D341Med (cell line): ENCODE measurements at regions not wholly inside any gene's neighbourhood (a gene's known extent, or its start where the extent isn't known, plus 50 kb on each side); places are given as distances from the start of the nearest gene placed in this dataset.

Source experiments
- DNase-seq: peaks from one replicate; pipeline ENCODE4 v3.0.0; 2012; ENCODE audit warnings: low spot score

DNA sequence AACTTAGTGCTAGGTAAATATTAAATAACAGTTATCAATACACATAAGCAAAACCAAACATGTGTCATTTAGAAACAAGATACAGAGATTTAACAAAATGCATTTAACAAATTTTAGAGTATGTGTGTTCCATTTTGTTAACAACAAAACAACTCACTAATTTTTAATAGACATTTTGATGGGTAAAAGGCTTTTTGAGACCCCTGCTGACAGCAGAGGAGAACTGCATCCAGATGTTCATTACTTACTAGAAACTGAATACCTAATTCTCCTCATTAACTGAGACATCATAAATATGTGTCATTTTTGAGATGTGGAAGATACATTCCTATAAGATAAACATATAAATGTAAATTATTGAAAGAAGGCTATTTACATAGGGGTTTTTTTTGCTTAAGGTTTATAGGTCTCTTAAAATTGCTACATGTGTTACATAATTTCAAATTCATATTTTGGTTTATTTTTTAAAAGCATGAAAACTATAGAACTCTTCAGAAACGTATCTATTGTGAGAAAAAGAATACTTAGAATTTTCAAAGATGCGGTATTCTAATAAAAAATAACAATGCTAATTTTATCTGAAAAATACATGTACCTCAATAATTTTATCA lies 1009.8 kb downstream of the TUSC7 start:
- DNase-seq = peak; percentile 45

DNA sequence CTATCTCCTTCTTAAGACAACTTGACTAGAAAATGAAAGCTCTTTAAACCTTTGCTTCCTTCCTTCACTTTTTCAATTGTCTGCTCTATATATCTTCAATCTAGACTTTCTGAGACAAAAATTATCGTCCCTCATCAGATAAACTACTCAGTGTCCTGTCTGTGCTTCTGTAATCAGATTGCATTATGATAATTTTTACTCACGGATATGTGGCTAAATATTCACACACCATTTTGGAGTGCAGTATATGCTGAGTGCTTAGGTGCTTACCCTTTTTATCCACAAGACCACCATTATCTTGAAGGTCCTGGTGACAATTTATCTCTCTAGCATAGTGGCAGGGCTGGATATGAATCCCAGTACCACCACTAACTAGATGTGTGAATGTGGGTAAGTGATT lies 1012.3 kb downstream of the TUSC7 start:
- DNase-seq = no peak

DNA sequence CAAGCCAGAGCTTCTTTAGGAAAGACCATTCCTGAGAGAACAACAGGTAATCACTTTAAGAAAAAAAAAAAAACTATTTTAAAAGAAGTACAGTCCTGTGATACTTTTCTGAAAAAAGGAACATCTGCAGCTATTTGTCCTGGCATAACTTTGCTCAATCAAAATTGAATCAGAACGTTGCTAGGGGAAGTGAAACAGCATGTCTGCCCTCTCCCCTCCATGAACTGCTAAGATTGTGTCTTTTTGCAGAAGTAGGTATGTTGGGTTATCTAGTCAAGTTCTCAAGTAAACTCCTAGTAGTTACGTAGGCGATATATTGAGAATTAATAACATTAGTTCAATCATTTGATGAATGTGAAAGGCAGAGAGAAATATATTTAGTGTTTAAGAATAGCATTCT lies 1013.3 kb downstream of the TUSC7 start:
- DNase-seq = no peak

DNA sequence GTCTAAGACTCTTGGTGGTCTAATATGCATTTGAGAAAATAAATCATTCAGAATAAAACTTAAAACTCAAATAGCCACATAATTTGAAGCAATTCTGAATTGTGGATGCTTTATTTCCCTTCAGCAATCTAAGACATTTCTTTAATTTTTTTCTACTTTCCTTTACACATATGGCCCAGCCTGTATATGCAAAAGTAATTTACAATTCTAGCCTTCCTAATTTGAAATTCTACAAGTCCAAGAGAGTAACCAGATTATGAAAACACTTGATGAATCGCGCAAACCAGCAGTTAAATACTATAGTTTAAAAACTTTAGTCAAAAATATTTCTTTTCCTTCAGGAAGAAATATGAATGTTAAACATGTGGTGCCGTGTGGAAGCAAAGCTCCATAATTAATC lies 1014.2 kb downstream of the TUSC7 start:
- DNase-seq = no peak

DNA sequence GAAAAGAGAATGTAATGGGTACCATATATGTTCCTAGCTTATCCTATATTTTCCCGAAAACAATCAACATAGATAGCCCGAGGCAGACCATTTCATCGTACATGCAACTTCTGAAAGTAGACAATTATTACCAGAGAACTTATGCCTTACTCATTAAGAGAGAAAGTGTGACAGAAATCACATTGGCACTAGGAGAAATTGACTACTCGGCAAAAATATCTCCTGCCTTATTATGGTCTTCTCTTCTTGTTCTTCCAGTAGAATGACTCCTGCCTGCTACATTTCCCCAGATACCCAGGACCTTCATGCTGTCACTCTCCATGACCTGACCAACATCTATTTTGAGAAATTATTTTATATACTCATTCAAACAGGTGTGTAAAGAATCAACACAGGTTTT lies 1015.7 kb downstream of the TUSC7 start:
- no peak for DNase-seq

DNA sequence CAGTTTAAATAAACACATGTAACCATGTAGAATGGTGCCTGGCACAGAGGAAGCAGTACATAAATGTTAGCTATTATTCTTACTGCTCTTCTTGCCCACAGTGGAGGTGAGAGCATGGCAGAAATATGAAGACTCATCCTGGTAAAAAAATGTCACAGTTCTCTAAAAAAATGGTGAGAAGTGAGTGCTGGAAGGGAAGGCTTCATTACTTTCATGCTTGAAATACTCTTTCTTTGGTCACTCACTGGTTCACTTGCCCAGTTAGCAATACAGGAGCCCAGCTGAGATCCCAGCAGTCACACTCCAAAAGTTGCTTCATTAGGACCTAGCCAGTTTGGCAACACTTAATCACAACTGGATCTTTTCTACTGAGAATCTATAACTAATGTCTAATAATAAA lies 1017.2 kb downstream of the TUSC7 start:
- DNase-seq = no peak

DNA sequence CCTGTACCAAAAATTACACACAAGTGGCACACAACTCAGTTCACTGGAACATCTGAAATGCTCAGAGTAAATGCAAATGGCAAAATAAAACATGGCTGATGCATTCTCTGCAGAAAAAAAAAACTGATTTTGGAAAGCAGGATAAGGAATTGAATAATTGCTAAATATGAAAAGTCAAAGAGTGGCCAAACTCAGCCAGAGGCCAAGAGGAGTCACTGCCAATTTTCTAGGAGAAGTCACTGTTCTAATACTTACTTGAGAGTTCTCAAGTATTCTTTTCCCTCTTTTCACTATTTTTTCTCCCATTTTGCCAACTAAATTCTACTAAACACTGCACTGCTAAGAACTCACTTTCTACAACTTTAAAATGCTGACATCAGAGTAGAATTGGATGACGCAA lies 1018.6 kb downstream of the TUSC7 start:
- DNase-seq = no peak

DNA sequence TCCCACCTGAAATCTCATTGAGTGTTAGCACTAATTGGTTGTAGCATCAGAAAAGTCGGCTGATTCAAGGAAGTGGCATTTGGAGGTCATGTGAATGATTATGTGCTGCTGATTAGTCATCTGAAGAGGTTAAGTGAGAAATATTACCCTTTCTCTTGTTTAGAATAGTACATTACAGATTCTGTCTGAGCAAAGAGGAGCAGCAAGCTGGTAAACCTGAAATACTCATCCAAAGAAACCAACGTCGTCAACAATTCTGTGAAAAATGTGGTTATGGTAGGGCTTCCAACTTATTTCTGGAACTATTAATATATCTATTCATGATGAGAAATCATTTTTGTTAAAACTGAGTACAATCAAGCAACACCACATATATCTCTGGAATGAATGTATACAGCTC lies 1024.9 kb downstream of the TUSC7 start:
- no peak for DNase-seq

DNA sequence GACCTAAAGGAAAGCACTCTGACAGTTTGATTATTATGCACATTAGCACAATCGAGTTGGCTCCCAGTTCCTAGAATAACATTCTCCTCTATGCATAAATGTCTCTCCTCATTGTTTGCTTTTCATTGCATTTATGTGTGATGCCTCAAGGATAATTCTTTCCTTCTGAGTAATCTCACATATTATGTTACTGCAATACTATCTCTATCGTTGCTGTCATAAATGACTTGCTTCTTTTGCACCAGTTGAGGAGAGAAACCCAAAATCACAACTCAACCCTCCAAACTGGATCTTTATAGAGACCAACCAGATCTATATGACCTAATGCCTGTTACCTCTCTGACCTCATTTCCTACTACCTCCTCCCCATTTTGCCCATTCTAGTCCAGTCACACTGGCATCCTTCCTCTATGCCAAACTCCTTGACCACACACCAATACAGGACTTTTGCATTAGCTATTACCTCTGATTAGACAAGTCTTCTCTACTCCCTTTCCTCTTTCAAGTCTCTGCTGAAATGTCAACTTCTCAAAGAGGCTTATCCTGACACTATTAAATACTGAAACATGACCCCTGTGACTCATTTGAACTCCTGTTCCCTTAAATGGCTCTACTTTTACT lies 1026.0 kb downstream of the TUSC7 start:
- DNase-seq = no peak

DNA sequence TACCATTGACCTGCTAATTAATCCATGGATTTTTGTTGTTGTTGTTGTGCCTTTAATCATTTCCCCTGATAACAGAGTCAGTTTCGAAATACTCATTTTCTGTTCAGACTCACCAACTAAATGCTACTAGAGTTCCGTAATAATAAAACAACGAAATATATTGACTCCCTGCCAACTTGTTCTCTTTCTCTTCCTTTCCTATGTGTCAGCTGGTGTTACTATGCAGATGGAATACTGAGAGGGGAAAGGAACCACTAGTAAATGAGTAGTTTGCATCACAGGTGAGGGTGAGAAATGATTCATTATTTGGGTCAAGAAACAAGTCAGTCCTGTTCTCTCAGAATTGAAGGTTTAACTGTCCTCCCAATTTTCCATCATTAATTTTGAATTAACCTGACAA lies 1027.3 kb downstream of the TUSC7 start:
- DNase-seq = no peak

DNA sequence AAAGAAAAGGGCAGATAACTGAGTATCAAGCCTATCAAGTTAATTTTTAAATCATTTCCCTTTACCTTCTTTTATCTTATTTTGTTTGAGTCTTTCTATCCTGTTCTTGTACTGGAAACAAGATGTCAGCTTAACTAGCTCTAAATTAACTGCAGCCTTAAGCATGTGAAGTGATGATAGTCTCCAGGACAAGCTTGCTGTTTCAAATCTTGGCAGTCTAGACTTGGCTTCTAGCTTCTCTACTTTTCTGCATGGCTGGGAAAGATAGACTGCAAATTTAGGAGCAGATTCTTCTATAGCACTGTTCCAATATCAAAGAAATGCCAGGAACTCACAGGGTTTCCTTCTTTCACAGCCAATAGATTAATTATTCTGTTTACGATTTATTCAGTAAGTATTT lies 1034.4 kb downstream of the TUSC7 start:
- no peak for DNase-seq

DNA sequence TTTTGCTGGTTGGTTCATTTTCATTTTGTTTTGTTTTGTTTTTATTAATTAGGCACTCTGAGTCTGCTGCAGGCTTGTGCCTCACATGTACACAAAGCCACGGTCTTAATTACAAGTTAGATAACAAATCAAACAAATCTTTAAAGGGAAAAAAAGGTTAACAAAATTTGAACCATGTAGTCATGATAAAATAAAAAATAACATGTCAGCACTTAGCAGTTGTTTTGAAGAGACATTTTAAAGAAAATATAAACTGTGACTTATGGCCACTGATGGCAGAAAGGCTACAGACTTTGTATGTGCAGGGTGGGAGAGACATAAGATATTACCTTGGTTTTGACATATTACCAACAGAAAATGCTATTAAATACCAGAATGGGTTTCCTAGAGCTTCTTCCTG lies 1035.4 kb downstream of the TUSC7 start:
- DNase-seq = no peak

DNA sequence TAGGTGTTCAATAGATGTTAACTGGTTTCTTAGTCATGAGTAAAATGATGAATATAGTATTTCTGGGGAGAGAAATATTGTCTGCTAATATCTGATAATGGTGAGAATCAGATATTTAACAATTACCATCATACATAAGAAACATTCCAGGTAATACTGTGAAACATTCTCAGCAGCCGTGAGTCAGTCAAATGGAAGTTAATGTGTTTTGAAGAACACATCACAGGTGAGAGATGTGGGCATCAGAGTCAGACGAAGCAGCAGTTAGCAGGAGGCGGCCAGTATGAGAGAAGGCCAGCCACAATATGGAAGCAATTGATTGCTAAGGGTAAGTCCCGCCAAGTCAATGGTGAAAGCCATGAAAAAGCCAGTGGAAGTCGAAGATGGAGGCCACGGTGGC lies 1035.9 kb downstream of the TUSC7 start:
- no peak for DNase-seq

DNA sequence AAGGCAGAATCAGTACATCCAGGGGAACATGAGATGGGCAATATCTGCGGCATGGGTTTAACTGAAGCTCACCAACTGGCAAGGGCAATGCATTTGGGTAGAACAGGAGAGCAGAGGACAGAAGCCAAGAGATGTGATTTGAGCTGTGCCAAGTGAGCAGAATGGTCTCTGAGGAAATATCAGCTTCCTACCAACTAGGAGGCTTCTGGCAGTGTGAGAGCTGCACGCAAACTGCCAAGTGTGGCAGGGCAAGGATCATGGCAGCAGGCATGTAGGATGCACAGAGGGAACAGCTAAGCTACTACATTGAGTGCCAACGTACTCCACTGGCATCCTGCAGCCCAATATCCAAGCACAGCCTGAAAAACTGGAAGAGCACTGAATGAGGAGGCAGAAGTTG lies 1036.5 kb downstream of the TUSC7 start:
- DNase-seq = no peak

DNA sequence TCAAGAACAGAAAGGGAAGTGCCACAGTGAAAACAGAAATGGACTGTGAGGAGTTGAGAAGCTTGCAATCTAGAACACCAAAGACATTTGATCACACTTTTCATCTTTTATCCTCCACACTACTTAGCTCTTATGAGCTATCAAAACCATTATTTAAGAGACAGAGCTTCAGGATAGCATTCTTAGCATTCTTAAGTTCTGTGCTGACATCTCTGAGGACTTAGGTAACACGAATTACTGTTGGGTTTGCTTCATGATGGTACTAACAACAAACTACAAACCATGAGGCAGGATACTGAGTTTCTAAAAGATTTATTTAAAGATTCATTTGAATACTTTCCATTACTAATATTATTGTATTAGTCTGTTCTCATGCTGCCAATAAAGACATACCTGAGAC lies 1038.6 kb downstream of the TUSC7 start:
- DNase-seq = no peak

DNA sequence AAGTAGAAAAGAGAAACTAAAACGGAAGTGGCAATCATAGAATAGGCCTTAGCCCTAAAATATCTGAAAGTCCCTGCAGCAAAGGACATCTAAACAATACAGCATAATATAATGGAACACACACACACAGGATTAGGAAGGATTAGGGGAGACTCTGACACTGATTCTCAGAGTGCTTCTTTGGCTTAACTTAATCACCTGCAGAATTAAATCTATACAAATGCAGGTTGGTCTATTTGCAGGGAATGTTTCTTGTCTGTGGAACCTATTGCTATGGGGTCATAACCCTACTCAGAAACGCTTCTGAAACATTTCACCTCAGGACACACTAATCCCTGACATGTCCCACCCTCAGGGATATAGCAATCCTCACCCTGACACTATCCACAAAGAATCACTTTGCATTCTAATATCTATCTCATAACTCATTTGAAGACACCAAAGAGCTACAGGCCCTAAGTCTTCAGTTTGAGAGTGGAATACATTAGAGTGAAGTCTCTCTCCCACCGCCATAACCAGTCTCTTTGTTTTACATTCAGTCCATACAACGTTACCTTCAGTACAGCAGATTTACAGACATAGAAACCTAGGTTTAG lies 1041.2 kb downstream of the TUSC7 start:
- peak; percentile 42 for DNase-seq

DNA sequence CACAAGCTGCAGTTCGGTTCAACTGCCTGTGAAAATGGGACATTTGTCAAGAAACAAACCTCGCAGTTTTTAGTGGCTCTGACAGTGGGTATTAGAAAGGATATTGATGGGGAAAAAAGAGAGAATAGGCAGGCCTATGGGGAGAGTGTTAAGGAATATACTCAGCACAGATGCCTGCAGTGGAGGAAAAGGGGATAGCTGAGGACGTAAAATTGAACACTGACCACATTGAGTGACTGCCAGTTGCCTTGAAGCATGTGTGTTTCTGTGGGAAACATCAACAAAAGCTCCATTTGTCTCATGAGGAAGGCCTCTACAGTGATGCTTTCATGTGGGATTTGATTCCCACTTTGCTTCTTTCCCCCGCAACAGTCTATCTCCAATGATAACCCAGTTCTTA lies 1042.1 kb downstream of the TUSC7 start:
- no peak for DNase-seq

DNA sequence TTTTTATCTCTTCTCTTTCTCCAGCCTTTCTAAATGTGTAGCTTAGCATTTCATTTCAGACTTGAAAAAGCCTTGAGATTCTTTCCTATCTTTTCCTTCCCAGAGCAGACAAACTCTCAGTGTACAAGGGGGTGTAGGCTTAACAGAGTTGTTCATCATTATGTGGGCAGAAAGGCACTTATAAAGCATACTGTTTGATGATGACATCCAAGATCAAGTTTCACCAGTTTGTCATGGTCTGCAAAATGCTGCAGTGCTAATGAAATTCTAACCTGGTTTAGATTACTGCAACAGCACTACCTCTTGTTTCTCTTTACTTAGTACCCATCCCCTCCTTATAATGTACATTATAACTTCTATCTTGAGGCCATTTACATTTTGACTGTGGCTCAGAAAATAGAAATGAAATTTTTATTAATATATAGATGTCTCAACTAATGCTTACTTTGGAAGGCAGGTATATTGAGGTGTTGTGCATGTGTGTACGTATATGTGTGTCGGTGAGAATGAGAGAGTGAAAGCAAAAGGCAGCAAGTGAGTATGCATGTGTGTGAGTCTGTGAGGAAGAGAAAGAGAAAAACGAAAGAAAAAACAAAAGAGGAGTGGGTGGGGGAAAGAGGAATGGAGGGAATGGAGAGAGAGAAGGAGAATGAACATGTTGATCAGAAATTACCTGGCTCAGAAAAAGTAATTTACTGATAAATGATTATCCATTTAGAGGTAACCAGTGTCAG lies 1043.6 kb downstream of the TUSC7 start:
- no peak for DNase-seq

DNA sequence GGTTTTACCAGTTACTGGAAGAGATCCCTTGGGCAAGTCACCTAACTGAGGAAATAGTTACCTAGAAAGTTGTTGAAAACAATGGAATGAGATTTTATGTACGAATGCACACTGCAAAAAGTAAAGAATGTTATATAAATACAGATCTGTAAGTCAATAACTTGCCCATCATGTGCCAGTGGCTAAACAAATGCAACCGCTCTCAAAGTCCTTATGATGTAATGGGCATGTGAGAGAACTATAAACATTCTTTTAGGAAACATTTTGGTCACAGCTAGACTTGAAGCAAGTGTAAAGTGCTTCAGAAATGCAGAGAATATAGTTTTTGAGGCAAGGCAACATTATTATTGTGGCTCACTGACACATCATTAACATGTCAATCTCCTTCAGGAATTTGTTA lies 1044.5 kb downstream of the TUSC7 start:
- DNase-seq = no peak

DNA sequence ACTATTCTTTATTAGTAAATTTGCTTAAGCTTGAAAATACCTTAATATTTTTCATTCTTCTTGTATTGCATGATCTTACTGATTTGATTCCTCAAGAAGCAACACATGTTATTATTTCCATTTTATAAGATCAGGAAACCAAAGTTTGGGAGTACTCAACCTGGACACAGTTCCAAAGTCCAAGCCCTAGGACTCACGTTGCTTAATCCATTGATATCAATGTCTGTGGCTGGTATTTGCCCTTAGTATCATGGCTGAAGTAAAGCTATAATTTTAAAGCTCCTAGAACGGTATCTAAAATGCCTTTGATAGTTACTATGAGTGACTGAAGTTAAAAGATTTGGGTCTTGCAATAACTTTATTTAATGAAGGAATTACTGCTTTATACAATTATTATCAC lies 1045.3 kb downstream of the TUSC7 start:
- no peak for DNase-seq

DNA sequence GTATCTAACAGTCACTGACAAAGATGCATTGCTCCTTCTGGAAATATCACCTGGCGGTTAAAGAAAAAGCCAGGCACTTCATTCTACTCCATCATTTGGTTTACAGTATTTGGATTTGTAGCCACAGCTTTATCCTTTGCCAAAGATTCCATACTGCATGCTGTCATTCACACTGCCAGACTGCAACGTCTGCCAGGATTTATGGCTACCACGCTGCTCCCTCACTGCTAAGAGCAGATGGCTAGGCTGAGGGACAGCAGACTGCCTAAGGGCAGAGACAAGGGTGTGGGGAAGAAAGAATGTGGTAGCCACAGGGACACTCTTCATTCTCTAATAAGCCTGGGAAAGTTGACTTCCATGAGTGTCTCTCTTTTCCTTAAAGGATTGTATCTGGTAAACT lies 1047.0 kb downstream of the TUSC7 start:
- DNase-seq = peak; percentile 47

DNA sequence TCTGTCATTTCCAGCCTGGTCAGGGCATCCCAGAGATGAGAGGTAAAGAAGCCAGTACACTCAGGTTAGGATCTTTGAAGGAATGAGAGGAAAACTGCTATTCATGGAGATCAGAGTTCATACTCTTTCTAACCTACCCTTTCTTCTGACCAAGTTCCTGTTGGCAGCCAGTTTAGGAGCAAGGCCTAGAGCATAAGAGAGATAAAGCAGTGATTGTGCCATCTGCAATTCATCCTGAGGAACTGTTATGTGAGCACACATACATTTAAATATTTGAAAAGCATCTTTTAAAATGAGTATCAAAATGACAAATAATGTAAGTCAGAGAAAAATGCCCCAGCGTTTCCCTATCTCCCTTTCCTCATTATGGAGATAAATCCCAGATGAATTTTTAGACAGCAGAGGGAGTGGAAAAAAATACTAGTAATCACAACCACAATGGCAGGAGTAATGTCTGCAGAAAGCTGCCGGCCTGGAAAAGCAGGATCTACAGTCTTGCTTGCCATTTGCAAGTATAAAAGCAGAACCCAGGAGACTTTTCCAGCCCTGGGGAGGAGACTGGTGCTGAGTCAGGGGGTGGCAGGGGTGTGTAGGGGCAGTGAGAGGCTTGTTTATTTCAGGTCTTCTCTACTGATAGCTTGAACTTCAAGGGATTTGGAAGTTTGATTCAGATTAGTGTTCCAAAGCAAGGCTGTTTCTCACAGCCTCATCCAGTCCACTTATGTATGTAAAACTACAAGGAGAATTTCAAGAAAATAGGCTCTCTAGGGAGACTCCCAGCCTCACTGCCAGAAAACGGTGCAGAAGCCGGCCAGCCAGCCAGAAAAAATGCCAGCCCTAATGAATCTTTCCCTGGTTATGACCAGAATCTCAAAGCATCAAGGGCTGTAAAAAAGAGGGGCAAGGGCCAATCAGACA lies 1052.4 kb downstream of the TUSC7 start:
- DNase-seq = no peak
